HG02973 (cell line): ENCODE measurements at regions not wholly inside any gene's neighbourhood (a gene's known extent, or its start where the extent isn't known, plus 50 kb on each side); places are given as distances from the start of the nearest gene placed in this dataset.
"Not testable (repeated sequence)": the region's sequence is repeated elsewhere in the genome, so short reads cannot be mapped to it uniquely, and the experiment has no call there.

Experiments
- ATAC-seq: cut with Tn5 transposase; IDR thresholded peaks from one replicate; pipeline ENCODE4 v1.9.1; 2021; ENCODE audit warnings: moderate library complexity; ENCODE audit not compliant: unreplicated experiment

DNA sequence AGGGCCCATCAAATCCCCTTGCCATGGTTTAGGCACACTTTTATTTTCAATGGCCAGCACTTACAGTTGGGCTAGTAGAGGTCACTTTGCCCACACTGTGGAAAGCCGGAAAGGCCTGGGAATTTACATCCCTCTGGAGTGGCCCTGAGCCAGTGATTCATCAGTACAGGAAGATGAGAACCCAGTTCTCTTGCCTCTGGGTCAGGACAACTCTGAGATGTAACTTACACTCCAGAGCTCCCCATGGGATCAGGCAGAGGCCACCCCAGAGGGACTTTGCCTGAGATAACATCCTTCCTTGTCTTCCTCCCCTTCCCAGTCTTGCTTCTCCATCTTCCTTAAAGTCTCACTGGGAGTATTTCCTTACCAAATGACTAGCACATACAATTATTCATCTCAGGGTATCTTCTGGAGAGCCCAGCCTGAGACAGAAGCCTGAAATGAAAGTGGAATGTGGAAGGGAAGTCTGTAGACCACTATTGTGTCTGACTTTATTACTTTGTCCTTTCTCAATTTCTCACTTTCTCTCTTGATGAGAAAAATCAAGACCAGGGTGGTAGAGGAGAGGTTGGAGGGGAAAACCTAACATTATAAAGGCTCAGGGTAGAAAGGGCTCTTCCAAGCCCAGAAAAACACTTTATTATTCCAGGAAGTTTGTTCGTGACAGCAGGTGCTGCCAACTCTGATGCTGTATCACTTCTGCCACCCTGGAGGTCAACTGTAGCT is 220.8 kb downstream of the ZNF621 start:
- ATAC-seq = no peak

GRCh38 chr3:40751666-40752065 is 226.9 kb downstream of the ZNF621 start:
- ATAC-seq = no peak

DNA sequence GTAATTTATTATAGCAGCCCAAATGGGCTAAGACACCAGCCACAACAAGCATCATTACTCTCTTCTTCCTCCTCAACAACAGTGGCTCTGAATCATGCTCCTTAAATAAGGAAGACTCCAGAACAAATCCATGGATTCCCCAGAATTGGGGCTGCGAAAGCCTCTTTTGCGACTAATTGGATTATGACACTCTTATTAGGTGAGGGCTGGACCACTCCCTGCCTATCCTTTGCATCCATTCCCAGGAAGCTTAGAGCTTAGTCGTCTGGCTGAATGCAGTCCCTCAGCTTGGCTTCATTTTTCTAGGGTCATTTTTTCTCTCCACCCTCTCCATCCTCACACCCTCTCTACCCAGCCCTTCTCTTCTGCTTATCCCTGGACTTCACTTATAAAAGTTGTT is 227.7 kb downstream of the ZNF621 start:
- ATAC-seq = no peak

- no peak for ATAC-seq
Observed at GRCh38 chr3:40753291-40753770, 228.6 kb downstream of the ZNF621 start.

DNA sequence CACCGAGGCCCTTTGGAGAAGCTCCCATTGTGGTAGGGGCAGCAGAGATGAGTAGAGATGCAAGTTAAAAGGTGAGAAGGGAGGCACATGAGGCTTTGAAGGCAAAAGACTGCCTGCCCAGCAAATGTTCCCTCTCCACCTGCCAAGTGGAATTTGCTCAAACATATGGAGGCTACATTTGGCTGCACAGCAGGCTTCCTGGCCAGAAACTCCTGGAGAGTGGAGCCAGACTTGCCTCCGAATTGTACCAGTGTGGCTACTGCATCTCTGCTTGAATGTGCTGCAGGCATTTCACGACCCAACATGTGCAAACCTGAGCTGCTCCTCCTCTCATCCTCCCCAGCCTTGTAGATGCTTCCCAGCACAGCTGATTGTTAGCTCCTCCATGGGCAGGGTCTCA is 229.2 kb downstream of the ZNF621 start:
- no peak for ATAC-seq

GRCh38 chr3:40754994-40755393 is 230.2 kb downstream of the ZNF621 start:
- ATAC-seq = no peak

- ATAC-seq = no peak
Observed at GRCh38 chr3:40756500-40756899, 231.7 kb downstream of the ZNF621 start.

DNA sequence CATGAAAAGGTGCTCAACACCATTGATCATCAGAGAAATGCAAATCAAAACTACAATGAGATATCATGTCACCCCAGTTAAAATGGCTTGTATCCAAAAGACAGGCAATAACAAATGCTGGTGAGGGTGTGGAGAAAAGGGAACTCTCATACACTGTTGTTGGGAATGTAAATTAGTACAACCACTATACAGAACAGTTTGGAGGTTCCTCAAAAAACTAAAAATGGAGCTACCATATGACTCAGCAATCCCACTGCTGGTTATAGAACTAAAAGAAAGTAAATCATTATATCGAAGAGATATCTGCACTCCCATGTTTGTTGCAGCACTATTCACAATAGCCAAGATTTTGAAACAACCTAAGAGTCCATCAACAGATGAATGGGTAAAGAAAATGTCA is 238.0 kb downstream of the ZNF621 start:
- not testable (repeated sequence) for ATAC-seq

DNA sequence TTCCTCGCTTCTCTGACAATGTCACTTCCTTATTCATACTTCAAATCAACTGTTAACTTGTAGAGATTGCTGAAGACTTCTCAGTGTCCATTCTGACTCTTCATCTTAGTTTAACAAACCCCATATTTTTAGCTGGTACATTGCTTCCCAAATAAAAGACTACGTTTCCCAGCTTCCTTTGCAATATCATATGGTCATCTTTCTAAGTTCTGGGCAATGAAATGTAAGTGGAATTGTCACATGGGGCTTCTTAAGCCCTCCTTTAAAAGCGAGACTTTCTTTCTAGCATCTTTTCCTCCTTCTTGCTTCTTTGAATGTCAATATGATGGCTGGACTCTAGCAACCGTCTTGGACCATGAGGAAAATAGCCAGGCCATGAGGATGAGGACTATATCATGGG is 239.0 kb downstream of the ZNF621 start:
- ATAC-seq = no peak

DNA sequence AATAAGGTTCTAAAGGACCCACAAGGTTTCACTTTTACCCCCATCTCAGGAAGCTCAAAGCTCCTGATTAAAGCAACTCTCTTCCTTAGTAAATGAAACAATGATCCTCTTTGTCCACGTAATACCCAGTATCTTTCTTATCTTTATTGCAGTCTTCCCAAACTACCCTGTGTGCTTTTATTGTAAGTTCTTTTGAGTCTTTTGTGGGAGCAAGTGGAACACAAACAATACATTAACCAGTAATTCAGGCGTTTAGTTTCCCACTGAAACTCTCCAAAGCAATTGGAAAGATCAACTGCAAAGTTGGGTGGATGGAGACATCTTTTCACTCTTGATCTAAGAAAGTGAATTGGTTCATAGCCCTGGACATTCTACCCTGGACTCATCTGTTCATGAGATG is 240.0 kb downstream of the ZNF621 start:
- ATAC-seq = no peak

- ATAC-seq = peak; percentile 91
Observed at GRCh38 chr3:40765884-40766283, 241.1 kb downstream of the ZNF621 start.

GRCh38 chr3:40766396-40766795 is 241.6 kb downstream of the ZNF621 start:
- ATAC-seq = peak; percentile 40

DNA sequence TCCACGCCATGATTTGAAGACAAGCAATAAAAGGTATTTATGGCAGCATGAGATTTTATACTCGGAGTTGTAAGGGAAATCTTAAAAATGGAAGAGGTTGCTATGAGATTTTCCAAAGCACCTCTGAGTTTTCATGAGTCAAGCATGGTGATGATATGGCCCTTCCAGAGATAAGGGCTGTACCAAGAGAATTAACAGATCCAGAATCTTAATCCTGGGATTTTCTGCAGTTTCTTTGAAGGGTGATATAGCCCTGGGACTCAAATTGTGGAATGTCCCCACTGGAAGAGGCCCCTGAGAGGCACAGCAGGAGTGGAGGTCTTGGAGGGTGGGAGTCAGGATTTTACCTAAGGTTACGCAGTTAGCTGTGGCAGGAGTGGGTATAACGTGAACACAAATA is 243.3 kb downstream of the ZNF621 start:
- no peak for ATAC-seq

DNA sequence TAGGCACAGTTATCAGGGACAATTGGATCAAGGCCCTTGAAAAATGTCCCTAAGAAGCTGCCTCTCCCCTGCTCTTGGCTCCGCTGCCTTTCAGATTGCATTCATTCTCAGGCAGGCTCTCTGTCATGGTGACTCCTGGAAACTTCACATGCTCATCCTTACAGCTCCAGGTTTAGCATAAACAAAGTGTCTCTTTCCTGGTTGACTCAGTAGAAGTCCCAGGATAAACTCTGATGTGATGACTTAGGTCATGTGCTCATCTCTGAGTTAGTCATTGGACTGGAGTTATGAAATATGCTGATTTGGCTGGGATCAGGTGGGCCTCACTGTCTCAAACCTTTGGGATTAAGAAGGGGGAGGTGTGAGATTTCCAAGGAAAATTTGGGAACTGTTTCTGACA is 243.8 kb downstream of the ZNF621 start:
- no peak for ATAC-seq

GRCh38 chr3:40770061-40770460 is 245.3 kb downstream of the ZNF621 start:
- no peak for ATAC-seq

DNA sequence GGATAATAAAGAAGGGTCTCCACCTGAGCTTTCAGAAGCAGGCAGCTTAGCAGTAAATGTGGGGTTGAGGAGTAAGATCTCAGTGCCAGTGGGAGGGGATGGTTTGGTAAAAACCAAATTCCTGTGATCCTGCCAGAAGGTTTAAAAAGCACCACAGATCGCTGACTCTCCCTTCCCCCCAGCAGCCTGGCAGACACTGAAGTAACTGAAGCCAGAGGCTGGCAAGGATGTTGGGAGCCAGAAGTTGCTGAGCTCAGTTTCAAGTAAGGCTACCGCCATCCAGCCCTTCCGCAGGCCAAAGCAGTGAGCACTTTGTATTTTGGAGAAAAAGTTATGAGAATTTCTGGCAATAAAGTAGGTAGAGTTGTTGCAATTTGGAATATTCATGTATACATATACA is 246.4 kb downstream of the ZNF621 start:
- no peak for ATAC-seq

DNA sequence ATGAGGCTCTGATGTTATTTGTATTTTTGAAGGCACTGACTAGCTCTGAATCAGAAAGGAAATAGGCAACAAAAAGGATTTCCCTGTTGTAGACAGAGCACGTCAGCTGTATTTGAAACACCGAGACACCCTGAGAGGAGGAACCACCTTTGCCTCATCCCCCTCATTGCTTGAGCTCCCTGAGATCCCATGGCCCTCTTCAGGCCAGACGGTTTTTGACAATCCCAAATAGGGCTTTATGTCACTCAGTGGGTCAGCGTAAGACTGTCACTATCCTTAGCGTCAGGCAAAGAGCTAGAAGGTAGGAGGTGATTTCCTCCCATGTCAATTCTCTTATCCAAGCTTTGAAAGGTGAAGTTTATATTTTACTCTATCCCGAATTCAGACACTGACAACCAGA is 254.3 kb downstream of the ZNF621 start:
- no peak for ATAC-seq

DNA sequence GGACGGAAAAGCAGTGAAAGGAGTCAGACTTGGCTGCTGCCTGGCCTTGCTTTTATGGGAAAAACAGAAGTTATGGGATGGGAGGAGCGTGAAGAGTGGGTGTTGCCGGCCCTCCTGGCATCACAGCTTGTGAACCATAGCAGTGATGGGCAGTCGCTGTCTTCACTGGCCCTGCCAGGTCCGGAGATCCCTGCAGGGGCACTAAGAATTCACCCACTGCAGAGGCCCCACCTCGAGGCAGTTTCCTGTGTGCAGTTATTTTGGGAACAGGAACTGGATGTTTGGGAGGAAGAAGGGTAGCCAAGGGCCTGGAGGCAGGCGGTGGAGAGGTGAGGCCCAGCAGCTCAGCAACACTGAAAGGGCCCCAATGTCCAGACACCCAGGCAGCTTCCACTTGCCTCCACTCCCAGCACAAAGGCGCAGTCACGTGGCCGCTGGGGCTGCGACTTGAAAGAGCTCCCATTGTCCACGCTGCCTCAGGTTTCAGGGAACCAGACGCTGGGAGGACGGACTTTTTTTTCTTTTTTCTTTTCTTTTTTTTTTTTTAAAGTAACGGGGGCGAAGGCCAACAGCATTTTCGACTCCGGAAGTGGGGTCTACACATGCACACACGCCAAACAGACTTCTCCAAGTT is 255.6 kb downstream of the ZNF621 start:
- no peak for ATAC-seq

GRCh38 chr3:40780925-40781406 is 256.2 kb downstream of the ZNF621 start:
- ATAC-seq = no peak

DNA sequence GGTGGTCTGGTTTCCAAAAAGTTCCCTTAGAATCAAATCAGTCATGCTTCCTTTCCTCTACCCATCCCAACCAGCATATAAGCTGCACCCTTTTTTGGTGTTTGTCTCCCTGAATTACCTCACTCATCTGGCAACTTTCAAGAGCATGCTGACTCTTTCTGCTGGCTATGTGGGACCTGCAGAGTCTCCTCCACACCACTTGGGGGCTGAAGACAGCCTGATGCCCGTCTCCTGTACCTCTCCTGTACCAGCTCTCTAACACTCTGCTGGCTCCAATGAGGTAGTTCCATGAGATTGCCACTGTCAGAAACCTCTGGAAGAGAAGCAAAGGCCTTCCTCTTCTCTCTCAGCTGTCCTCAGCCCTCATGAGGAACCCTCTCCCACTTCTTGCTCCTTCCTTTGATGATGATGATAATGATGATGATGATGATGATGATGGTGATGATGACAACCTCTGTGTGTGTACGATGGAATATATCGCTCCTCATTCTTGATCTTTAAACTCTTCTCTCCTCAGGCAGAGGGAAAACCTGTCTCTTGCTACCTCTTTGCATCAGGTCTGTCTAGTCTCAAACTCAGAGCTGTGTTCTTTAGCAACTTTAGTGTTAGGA is 257.5 kb downstream of the ZNF621 start:
- no peak for ATAC-seq

GRCh38 chr3:40790746-40791145 is 266.0 kb downstream of the ZNF621 start:
- no peak for ATAC-seq

DNA sequence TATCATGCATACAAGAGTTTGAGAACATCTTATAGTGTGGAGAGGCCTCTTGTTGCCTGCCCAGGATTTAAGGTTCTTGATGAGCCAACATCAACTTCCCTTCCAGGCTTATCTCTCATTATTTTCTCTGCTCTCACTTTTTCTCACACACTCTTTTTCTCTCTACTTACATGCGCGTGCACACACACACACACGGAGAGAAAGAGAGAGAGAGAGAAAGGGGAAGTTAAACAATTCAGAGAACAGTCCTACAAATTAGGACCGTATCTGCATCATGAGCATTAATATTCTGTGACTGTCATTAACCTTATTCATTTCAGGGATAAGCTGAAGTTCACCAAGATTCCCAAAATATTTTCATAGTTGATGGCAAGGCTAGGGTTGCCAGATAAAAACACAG is 269.0 kb downstream of the ZNF621 start:
- no peak for ATAC-seq
